Keratinocyte (primary cell): ENCODE measurements at regions not wholly inside any gene's neighbourhood (a gene's known extent, or its start where the extent isn't known, plus 50 kb on each side); places are given as distances from the start of the nearest gene placed in this dataset.

Source experiments
- DNase-seq: peaks from one replicate; pipeline ENCODE4 v3.0.0-alpha.2; 2011; ENCODE audit warnings: low read depth, missing footprints, low spot score
- FAIRE-seq: peaks from 2 replicates; lab custom pipeline; 2011; peaks lifted over from hg19 to GRCh38; lab: Jason Lieb, UNC
- H2AFZ ChIP-seq: 2 replicates; pipeline ENCODE4 v1.6.0; 2012; ENCODE audit warnings: low read length, control low read depth, inconsistent platforms; ENCODE audit not compliant: control insufficient read depth
- H3K27ac ChIP-seq: 2 replicates; pipeline ENCODE4 v1.5.1; 2011; ENCODE audit warnings: low read length; ENCODE audit not compliant: control insufficient read depth, insufficient read depth
- H3K27me3 ChIP-seq: 3 replicates; pipeline ENCODE4 v1.6.0; 2011; ENCODE audit warnings: low read length; ENCODE audit not compliant: control insufficient read depth, insufficient read depth; ENCODE audit errors: extremely low read depth
- H3K36me3 ChIP-seq, 2 experiments: 2 replicates in 1 of 2; 3 replicates in 1 of 2; pipeline ENCODE4 v1.5.1; 2011; ENCODE audit warnings: low read length in 2 of 2, mild to moderate bottlenecking in 1 of 2; ENCODE audit not compliant: control insufficient read depth in 2 of 2, insufficient read depth in 2 of 2; ENCODE audit errors: extremely low read depth in 1 of 2
- H3K4me1 ChIP-seq: 3 replicates; pipeline ENCODE4 v1.5.1; 2011; ENCODE audit warnings: low read length; ENCODE audit not compliant: control insufficient read depth, insufficient read depth; ENCODE audit errors: extremely low read depth
- H3K4me2 ChIP-seq: 3 replicates; pipeline ENCODE4 v1.6.0; 2011; ENCODE audit warnings: low read depth, low read length; ENCODE audit not compliant: control insufficient read depth, insufficient read depth; ENCODE audit errors: extremely low read depth
- H3K4me3 ChIP-seq, 3 experiments: fragments of 200-600 bp in 1 of 3; sonication (generic) in 1 of 3; 2 replicates in 2 of 3; 3 replicates in 1 of 3; pipeline ENCODE4 v1.5.1; 2011 to 2016; ENCODE audit warnings: low read length in 3 of 3, mild to moderate bottlenecking in 3 of 3, control low read depth in 2 of 3, inconsistent platforms in 1 of 3, low read depth in 1 of 3, mixed read lengths in 1 of 3, mixed run types in 1 of 3, moderate library complexity in 1 of 3; ENCODE audit not compliant: control insufficient read depth in 2 of 3, insufficient read depth in 2 of 3; ENCODE audit errors: extremely low read depth in 1 of 3
- H3K79me2 ChIP-seq: 2 replicates; pipeline ENCODE4 v1.6.0; 2012; ENCODE audit warnings: low read length; ENCODE audit not compliant: control insufficient read depth, insufficient read depth
- H3K9ac ChIP-seq: 3 replicates; pipeline ENCODE4 v1.6.0; 2011; ENCODE audit warnings: low read length; ENCODE audit not compliant: control insufficient read depth, insufficient read depth; ENCODE audit errors: extremely low read depth
- H3K9me1 ChIP-seq: 3 replicates; pipeline ENCODE4 v1.6.0; 2011; ENCODE audit warnings: low read length; ENCODE audit not compliant: control insufficient read depth, insufficient read depth; ENCODE audit errors: extremely low read depth
- H3K9me3 ChIP-seq: 2 replicates; pipeline ENCODE4 v1.5.1; 2012; ENCODE audit warnings: low read depth, low read length; ENCODE audit not compliant: control insufficient read depth
- H4K20me1 ChIP-seq: 3 replicates; pipeline ENCODE4 v1.6.0; 2011; ENCODE audit warnings: low read length; ENCODE audit not compliant: control insufficient read depth, insufficient read depth; ENCODE audit errors: extremely low read depth
- EZH2 ChIP-seq: IDR thresholded peaks from one replicate; pipeline ENCODE4 v1.6.1; 2012; ENCODE audit warnings: inconsistent platforms, mild to moderate bottlenecking, low read length, moderate library complexity
- dilution Hi-C: fragments of 300-500 bp; cut with MboI; formaldehyde crosslinking; loops from one replicate; pipeline ENCODE4 v1.7.0; 2020; ENCODE audit warnings: low sequenced_read_pairs; ENCODE audit not compliant: extremely low pct_ligation_motif_present
- TF ChIP-seq, protein P1 (sequence below), 3 experiments: IDR thresholded peaks in 1 of 3; conservative IDR thresholded peaks in 1 of 3; optimal IDR thresholded peaks in 1 of 3; 2 replicates in 2 of 3; 3 replicates in 1 of 3; pipeline versions ENCODE3 to v1.5.1; 2011; ENCODE audit warnings: low read length in 3 of 3, mild to moderate bottlenecking in 3 of 3, moderate library complexity in 2 of 3, control low read depth in 1 of 3, inconsistent platforms in 1 of 3; ENCODE audit not compliant: insufficient read depth in 2 of 3; ENCODE audit errors: extremely low read depth in 1 of 3

GRCh38 chr5:174383210-174384167 is 338.0 kb downstream of the NSG2 start:
- Histone ChIP-seq H3K27ac (no peak overlapping the region), H3K9ac (no peak overlapping the region), H3K27me3 (no peaks in the 10 kb centered on the region), H4K20me1 (no peaks in the 10 kb centered on the region), H2AFZ (no peak overlapping the region), H3K36me3 (no peaks in the 10 kb centered on the region), H3K4me2 (no peak overlapping the region), H3K4me1 (peaks cover 12% of the 10 kb centered on the region), H3K79me2 (no peaks in the 10 kb centered on the region), H3K9me1 (no peaks in the 10 kb centered on the region), H3K9me3 (peaks cover 6% of the 10 kb centered on the region), H3K4me3 (no peak overlapping the region)
- no peak for FAIRE-seq
- no peak for TF ChIP-seq EZH2
- TF ChIP-seq, protein P1, sequence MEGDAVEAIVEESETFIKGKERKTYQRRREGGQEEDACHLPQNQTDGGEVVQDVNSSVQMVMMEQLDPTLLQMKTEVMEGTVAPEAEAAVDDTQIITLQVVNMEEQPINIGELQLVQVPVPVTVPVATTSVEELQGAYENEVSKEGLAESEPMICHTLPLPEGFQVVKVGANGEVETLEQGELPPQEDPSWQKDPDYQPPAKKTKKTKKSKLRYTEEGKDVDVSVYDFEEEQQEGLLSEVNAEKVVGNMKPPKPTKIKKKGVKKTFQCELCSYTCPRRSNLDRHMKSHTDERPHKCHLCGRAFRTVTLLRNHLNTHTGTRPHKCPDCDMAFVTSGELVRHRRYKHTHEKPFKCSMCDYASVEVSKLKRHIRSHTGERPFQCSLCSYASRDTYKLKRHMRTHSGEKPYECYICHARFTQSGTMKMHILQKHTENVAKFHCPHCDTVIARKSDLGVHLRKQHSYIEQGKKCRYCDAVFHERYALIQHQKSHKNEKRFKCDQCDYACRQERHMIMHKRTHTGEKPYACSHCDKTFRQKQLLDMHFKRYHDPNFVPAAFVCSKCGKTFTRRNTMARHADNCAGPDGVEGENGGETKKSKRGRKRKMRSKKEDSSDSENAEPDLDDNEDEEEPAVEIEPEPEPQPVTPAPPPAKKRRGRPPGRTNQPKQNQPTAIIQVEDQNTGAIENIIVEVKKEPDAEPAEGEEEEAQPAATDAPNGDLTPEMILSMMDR (optimal IDR thresholded peaks at IDR 0.05 in 1 of 3, IDR thresholded peaks at IDR 0.05 in 1 of 3, conservative IDR thresholded peaks at IDR 0.05 in 1 of 3; ENCODE audit: extremely low read depth in 1 of 3, insufficient read depth in 2 of 3, low read length in 3 of 3), result no peak
- DNase-seq, result peak; percentile 33
- dilution Hi-C loops, result no loop called here

DNA sequence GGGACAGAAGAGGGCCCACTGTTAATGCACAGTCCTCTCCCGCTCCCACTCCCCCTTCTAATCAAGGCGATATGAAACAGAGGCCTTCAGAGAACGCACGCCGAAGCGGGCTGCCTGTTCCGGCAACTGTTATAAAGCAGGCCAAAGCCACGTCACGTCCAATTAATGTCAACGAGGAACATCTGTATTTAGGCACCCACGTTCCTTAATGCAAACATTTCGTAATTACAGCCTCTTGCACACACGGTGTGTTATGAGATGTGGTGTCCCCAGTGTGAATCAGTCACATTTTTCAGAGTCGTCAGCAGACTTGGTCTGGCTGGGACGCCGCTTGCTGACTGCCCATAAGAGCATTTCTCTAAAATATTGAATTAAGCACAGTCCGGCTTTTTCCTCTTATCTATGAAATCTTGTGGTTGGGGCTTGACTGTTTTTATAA is 339.0 kb downstream of the NSG2 start:
- dilution Hi-C loops, result no loop called here
- no peak overlapping the region for H2AFZ ChIP-seq
- peaks cover 2% of the 10 kb centered on the region for H3K9me3 ChIP-seq

More for the DNA sequence above, 339.0 kb downstream of the NSG2 start:
- H3K4me3 ChIP-seq, result no peak overlapping the region
- H3K36me3 ChIP-seq, result no peaks in the 10 kb centered on the region
- no peak overlapping the region for H3K27ac ChIP-seq
- DNase-seq (no peak), FAIRE-seq (no peak)
- no peaks in the 10 kb centered on the region for H3K79me2 ChIP-seq
- no peak overlapping the region for H3K4me2 ChIP-seq
- peaks cover 11% of the 10 kb centered on the region for H3K4me1 ChIP-seq
- no peak overlapping the region for H3K9ac ChIP-seq
- H3K27me3 ChIP-seq, result no peaks in the 10 kb centered on the region
- no peaks in the 10 kb centered on the region for H3K9me1 ChIP-seq
- TF ChIP-seq EZH2, result no peak
- TF ChIP-seq, protein P1 (optimal IDR thresholded peaks at IDR 0.05 in 1 of 3, IDR thresholded peaks at IDR 0.05 in 1 of 3, conservative IDR thresholded peaks at IDR 0.05 in 1 of 3; ENCODE audit: extremely low read depth in 1 of 3, insufficient read depth in 2 of 3, low read length in 3 of 3), result no peak
- no peaks in the 10 kb centered on the region for H4K20me1 ChIP-seq
